Retinal pigment epithelial cell (primary cell): ENCODE measurements at regions not wholly inside any gene's neighbourhood (a gene's known extent, or its start where the extent isn't known, plus 50 kb on each side); places are given as distances from the start of the nearest gene placed in this dataset.

Source experiments
- DNase-seq: peaks from one replicate; pipeline ENCODE4 v3.0.0-alpha.2; 2010; ENCODE audit warnings: low read depth
- H3K4me3 ChIP-seq: 2 replicates; pipeline ENCODE4 v1.5.1; 2011; ENCODE audit warnings: mild to moderate bottlenecking, low read length, control low read depth, moderate library complexity
- CTCF ChIP-seq: conservative IDR thresholded peaks from 2 replicates; pipeline ENCODE4 v1.5.1; 2011; ENCODE audit warnings: low read depth, low read length, control low read depth, inconsistent platforms

GRCh38 chr5:3348576-3349535 is 246.8 kb upstream of the IRX1 start:
- H3K4me3 ChIP-seq, result no peak overlapping the region
- TF ChIP-seq CTCF, result no peak

GRCh38 chr5:3347741-3348140 is 247.9 kb upstream of the IRX1 start:
- TF ChIP-seq CTCF, result no peak
- H3K4me3 ChIP-seq, result no peak overlapping the region
- DNase-seq, result no peak

More at GRCh38 chr5:3348576-3349535, 246.8 kb upstream of the IRX1 start:
- no peak for DNase-seq

- no peak for DNase-seq
- no peak for TF ChIP-seq CTCF
- H3K4me3 ChIP-seq, result no peak overlapping the region
Observed at GRCh38 chr5:3346111-3346820, 249.4 kb upstream of the IRX1 start.

- H3K4me3 ChIP-seq, result no peak overlapping the region
- no peak for DNase-seq
- TF ChIP-seq CTCF, result no peak
Observed at GRCh38 chr5:3345195-3345594, 250.4 kb upstream of the IRX1 start.

- DNase-seq, result no peak
- H3K4me3 ChIP-seq, result no peak overlapping the region
- TF ChIP-seq CTCF, result no peak
Observed at GRCh38 chr5:3344671-3345070, 251.0 kb upstream of the IRX1 start.

GRCh38 chr5:3343911-3344310 is 251.7 kb upstream of the IRX1 start:
- no peak for TF ChIP-seq CTCF
- no peak for DNase-seq
- no peak overlapping the region for H3K4me3 ChIP-seq
